ENCODE measurements at regions not wholly inside any gene's neighbourhood (a gene's known extent, or its start where the extent isn't known, plus 50 kb on each side); places are given as distances from the start of the nearest gene placed in this dataset.

DNA sequence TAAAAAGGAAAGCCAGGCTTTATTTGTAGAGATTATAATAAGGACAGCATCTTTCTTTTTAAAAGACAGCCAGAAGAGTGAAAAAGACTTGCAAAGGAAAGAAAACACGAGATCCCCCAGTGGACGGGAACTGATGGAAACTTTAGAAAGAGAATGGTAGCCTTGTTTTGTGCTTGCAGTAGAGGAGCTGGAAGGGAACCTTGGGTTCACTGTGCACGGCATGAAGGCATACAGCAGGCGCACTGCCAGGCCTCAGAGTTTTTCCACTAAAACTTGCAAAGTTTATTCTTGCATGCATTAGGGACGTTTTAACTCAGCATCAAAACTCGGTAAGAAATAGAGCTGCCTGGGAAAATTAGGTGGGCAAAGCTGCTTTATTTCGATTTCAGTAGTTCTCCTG is 248.6 kb downstream of the IRX1 start:
- H3K27me3 Mint-ChIP-seq = no peaks in the 10 kb centered on the region
- ChIA-PET CTCF (no interaction called here), POLR2A (no interaction called here)
- no peaks in the 10 kb centered on the region for H3K9me3 Mint-ChIP-seq
- H3K27ac Mint-ChIP-seq = no peak overlapping the region
- H3K36me3 Mint-ChIP-seq (ENCODE audit: low read depth) = no peaks in the 10 kb centered on the region
- H3K4me1 Mint-ChIP-seq = no peaks in the 10 kb centered on the region
- DNase-seq = no peak
- no peak overlapping the region for H3K4me3 Mint-ChIP-seq

GRCh38 chr5:3845230-3845629 is 249.6 kb downstream of the IRX1 start:
- no peaks in the 10 kb centered on the region for H3K9me3 Mint-ChIP-seq
- POLR2A ChIA-PET = no interaction called here
- H3K4me3 Mint-ChIP-seq = no peak overlapping the region
- no peaks in the 10 kb centered on the region for H3K4me1 Mint-ChIP-seq
- no peak for DNase-seq
- no peak overlapping the region for H3K27ac Mint-ChIP-seq
- CTCF ChIA-PET = no interaction called here
- H3K27me3 Mint-ChIP-seq = no peaks in the 10 kb centered on the region
- H3K36me3 Mint-ChIP-seq (ENCODE audit: low read depth) = no peaks in the 10 kb centered on the region

DNA sequence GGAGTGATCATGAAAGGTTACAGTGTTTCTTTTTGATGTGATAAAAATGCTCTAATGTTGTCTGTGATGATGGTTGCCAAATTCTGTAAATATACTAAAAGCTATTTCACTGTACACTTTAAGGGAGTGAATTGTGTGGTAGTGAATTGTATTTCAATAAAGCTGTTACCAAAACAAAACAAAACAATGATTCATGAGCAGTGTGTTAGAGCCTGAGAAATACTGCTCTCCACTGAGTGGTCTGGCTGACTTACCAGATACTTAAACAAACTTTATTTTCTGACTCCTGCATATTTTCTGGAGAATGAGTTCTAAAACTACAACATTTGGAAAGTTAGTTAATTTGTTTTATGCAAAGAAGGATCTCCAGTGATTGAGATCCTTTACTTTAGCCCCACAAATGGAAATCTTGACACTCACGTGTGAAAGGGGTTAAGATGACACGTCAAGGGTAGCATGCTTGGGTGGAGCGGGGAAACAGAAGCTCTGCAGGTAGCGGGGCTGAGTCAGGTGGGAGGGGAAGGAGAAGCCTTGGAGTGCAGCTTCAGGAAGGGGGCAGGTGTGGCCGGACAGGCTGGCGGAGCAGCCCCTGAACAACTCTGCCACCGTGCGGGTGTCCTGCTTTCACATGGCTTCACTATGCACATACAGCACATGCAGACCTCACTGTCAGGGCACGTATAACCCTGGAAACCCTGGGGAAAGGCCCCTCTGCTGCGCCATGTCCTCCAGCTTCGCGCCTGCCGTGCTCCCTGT is 256.7 kb downstream of the IRX1 start:
- H3K27ac Mint-ChIP-seq = no peak overlapping the region
- H3K4me3 Mint-ChIP-seq = no peak overlapping the region
- no peak for DNase-seq
- H3K9me3 Mint-ChIP-seq = no peaks in the 10 kb centered on the region
- ChIA-PET POLR2A (no interaction called here), CTCF (no interaction called here)
- H3K4me1 Mint-ChIP-seq = no peaks in the 10 kb centered on the region
- no peaks in the 10 kb centered on the region for H3K36me3 Mint-ChIP-seq (ENCODE audit: low read depth)
- no peaks in the 10 kb centered on the region for H3K27me3 Mint-ChIP-seq

DNA sequence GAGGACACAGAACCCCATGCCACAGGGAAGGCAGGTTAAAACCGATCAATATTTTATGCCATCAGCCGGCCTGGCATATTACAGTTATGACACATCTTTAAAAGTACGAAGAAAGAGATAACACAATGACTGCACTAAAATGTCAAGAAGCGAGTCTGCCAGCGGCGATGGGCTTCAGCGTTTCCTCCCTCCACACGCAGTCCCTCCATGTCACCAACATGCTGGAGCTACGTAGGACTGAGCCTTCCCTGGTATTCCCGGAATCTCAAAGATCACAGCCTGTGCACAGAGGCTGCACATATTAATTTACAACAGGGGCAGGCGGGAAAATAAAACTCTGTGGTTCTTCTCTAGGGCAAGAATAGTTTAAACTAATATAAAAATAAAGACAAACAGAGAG is 257.7 kb downstream of the IRX1 start:
- H3K27me3 Mint-ChIP-seq = no peaks in the 10 kb centered on the region
- DNase-seq = no peak
- POLR2A ChIA-PET = no interaction called here
- H3K27ac Mint-ChIP-seq = no peak overlapping the region
- no peak overlapping the region for H3K4me3 Mint-ChIP-seq
- no peaks in the 10 kb centered on the region for H3K36me3 Mint-ChIP-seq (ENCODE audit: low read depth)
- H3K9me3 Mint-ChIP-seq = no peaks in the 10 kb centered on the region
- H3K4me1 Mint-ChIP-seq = no peaks in the 10 kb centered on the region
- CTCF ChIA-PET = no interaction called here

DNA sequence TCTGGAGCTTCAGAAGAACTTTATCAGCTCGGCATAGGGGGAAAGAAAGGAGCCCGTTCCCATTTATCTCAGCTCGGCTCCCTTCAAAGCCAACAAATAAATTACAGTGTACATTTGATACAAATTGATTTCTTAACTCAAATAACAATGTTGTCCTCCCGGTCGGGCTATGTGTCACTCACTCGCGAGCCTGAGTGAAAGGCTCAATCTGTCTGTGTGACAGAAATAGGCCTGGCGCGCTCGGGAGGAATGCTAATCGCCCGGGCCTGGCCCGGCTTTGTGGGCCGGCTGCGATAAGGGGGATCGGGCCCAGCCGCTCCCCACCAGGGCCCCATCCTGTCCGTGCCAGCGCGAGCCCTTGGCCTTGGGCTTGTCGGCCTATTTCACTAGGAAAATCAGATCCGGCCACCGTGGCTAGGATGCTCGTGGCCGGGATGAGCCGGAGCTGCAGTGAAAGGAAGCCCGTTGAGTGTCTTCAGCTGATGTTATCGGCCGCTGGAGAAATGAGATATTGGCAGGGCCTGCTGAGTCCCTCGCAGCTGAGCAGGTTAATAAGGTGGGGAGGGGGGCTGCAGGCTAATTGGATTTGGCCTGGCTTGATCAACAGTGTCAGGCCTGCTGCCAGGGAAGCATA is 258.7 kb downstream of the IRX1 start:
- no peaks in the 10 kb centered on the region for H3K4me1 Mint-ChIP-seq

GRCh38 chr5:3856036-3856435 is 260.4 kb downstream of the IRX1 start:
- no peaks in the 10 kb centered on the region for H3K27me3 Mint-ChIP-seq
- no peaks in the 10 kb centered on the region for H3K4me1 Mint-ChIP-seq
- no peak overlapping the region for H3K4me3 Mint-ChIP-seq
- ChIA-PET CTCF (no interaction called here), POLR2A (no interaction called here)
- H3K27ac Mint-ChIP-seq = no peak overlapping the region
- peaks cover 3% of the 10 kb centered on the region for H3K9me3 Mint-ChIP-seq
- no peaks in the 10 kb centered on the region for H3K36me3 Mint-ChIP-seq (ENCODE audit: low read depth)
- DNase-seq = no peak

More for the DNA sequence above, 258.7 kb downstream of the IRX1 start:
- Mint-ChIP-seq H3K27me3 (no peaks in the 10 kb centered on the region), H3K27ac (no peak overlapping the region), H3K9me3 (no peaks in the 10 kb centered on the region), H3K4me3 (no peak overlapping the region), H3K36me3 (ENCODE audit: low read depth) (no peaks in the 10 kb centered on the region)
- ChIA-PET POLR2A (no interaction called here), CTCF (no interaction called here)
- no peak for DNase-seq

- POLR2A ChIA-PET = no interaction called here
- H3K36me3 Mint-ChIP-seq (ENCODE audit: low read depth) = no peaks in the 10 kb centered on the region
- DNase-seq = no peak
- H3K27me3 Mint-ChIP-seq = no peaks in the 10 kb centered on the region
- H3K4me1 Mint-ChIP-seq = no peaks in the 10 kb centered on the region
- CTCF ChIA-PET = no interaction called here
- H3K27ac Mint-ChIP-seq = no peak overlapping the region
- peaks cover 3% of the 10 kb centered on the region for H3K9me3 Mint-ChIP-seq
- H3K4me3 Mint-ChIP-seq = no peak overlapping the region
Measured at GRCh38 chr5:3858524-3858923, 262.9 kb downstream of the IRX1 start.

DNA sequence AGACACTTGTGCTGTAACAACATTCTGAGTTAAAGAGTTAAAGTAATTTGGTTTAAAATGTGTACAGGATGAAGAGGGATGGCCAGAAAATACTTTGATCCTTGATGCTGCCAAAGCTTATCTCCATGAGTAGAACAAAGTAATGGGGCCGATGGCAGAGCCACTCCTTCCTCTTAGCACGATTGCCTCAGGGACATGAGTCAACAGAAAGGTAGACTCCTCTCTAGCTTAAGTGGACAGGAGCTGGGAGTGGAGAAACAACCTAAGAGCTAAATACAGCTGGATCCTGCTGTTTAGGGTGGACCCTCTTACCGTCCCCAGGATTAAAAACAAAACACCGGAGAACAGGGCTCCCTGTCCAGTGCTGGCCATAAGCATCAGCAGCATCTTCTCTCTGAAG is 267.3 kb downstream of the IRX1 start:
- Mint-ChIP-seq H3K27me3 (no peaks in the 10 kb centered on the region), H3K4me3 (no peak overlapping the region), H3K36me3 (ENCODE audit: low read depth) (no peaks in the 10 kb centered on the region), H3K27ac (no peak overlapping the region), H3K4me1 (no peaks in the 10 kb centered on the region), H3K9me3 (peaks cover 7% of the 10 kb centered on the region)
- DNase-seq = no peak
- CTCF ChIA-PET = no interaction called here
- POLR2A ChIA-PET = no interaction called here

GRCh38 chr5:3875144-3875543 is 279.5 kb downstream of the IRX1 start:
- Mint-ChIP-seq H3K27me3 (no peaks in the 10 kb centered on the region), H3K4me1 (no peaks in the 10 kb centered on the region), H3K9me3 (no peaks in the 10 kb centered on the region), H3K36me3 (ENCODE audit: low read depth) (no peaks in the 10 kb centered on the region), H3K27ac (no peak overlapping the region), H3K4me3 (no peak overlapping the region)
- CTCF ChIA-PET = no interaction called here
- POLR2A ChIA-PET = no interaction called here
- DNase-seq = no peak

DNA sequence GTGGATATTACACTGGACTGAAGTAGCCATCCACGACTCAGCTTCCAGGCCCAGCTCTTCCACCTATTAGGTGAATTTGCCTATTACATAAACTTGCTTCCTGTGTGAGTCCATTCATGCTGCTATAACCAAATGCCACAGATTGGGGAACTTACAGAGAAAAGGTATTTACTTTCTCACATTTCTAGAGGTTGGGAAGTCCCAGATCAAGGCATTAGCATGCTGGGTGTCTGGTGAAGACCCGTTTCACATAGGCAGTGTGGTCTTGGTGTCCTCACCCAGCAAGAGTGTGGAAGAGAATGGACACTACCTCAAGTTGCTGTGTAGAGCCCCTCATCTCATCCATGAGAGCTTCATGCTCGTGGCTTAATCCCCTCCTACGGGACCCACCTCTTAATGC is 282.6 kb downstream of the IRX1 start:
- DNase-seq = no peak
- ChIA-PET CTCF (no interaction called here), POLR2A (no interaction called here)
- Mint-ChIP-seq H3K36me3 (ENCODE audit: low read depth) (no peaks in the 10 kb centered on the region), H3K4me3 (no peak overlapping the region), H3K9me3 (no peaks in the 10 kb centered on the region), H3K4me1 (no peaks in the 10 kb centered on the region), H3K27ac (no peak overlapping the region), H3K27me3 (no peaks in the 10 kb centered on the region)

- POLR2A ChIA-PET = no interaction called here
- CTCF ChIA-PET = no interaction called here
Measured at GRCh38 chr5:3883040-3883439, 287.4 kb downstream of the IRX1 start.

DNA sequence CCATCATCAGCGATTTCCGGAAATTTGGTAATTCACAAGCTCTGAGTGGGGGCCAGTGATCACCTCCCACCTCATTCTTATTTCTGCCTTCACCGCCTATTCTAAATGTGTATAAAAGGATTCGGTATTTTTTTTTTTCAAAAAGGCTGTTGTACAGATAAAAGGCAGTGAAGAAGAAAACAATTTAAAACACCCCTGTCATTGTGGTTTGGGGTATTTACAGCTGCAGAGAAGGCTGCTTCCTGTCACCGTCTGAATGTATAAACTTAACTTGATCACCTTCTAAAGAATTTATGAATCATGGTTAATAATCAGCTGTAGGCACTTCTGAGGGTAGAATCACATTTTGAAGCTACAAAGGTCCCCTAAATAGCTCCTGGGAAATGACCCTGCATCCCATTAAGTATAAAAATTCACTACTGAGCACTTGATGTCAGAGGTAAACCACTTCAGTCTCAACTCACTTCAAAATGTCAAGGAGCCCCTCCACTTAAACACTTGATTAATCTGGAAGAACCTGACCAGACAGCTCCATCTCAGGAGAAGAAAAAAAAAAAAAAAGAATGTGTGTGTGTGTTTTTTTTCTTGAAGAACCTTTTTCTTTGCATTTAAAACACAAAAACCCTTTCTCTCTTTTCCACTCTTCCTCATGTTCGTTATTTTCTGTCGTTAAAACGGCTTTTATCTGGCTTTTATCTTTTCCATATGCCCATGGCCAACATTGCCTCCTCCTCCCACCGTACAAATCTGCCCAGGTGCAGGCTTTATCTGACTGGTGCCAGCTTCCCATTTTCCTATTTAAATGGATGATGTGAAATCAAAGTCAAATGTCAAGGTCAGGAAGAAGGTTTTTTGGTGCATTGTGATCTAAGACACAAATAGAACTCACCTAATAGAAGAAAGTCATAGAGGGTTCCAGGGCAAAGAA is 291.2 kb downstream of the IRX1 start:
- Mint-ChIP-seq H3K27me3 (no peaks in the 10 kb centered on the region), H3K4me1 (peaks cover 8% of the 10 kb centered on the region), H3K4me3 (no peak overlapping the region), H3K9me3 (no peaks in the 10 kb centered on the region), H3K36me3 (ENCODE audit: low read depth) (no peaks in the 10 kb centered on the region), H3K27ac (no peak overlapping the region)
- ChIA-PET POLR2A (no interaction called here), CTCF (no interaction called here)
- DNase-seq = no peak

More at GRCh38 chr5:3883040-3883439, 287.4 kb downstream of the IRX1 start:
- no peak for DNase-seq
- Mint-ChIP-seq H3K4me1 (peaks cover 8% of the 10 kb centered on the region), H3K4me3 (no peak overlapping the region), H3K36me3 (ENCODE audit: low read depth) (no peaks in the 10 kb centered on the region), H3K9me3 (no peaks in the 10 kb centered on the region), H3K27me3 (no peaks in the 10 kb centered on the region), H3K27ac (no peak overlapping the region)

DNA sequence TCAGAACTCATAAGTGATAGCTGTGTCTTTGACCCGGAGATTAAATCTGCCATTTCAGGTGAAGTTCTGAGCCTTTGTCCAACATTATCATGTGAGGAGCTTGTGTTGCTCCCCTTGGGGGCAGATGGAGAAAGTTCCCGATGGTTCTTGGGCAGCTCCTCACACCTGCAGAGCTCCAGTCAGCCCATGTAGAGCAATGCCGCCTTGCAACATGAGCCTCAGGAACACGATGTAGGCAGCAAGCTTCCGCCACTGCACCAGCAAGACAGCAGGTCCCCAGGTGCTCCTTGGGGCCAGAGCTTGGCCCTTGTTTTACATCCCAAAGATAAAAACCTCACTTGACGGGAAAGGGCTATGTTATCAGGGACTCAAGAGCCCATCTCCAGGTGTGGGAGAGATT is 292.7 kb downstream of the IRX1 start:
- no peaks in the 10 kb centered on the region for H3K27me3 Mint-ChIP-seq
- ChIA-PET CTCF (no interaction called here), POLR2A (no interaction called here)
- no peak overlapping the region for H3K4me3 Mint-ChIP-seq
- H3K9me3 Mint-ChIP-seq = no peaks in the 10 kb centered on the region
- H3K27ac Mint-ChIP-seq = no peak overlapping the region
- H3K36me3 Mint-ChIP-seq (ENCODE audit: low read depth) = no peaks in the 10 kb centered on the region
- DNase-seq = no peak
- H3K4me1 Mint-ChIP-seq = peaks cover 8% of the 10 kb centered on the region
